ENCODE measurements at regions not wholly inside any gene's neighbourhood (a gene's known extent, or its start where the extent isn't known, plus 50 kb on each side); places are given as distances from the start of the nearest gene placed in this dataset.

DNA sequence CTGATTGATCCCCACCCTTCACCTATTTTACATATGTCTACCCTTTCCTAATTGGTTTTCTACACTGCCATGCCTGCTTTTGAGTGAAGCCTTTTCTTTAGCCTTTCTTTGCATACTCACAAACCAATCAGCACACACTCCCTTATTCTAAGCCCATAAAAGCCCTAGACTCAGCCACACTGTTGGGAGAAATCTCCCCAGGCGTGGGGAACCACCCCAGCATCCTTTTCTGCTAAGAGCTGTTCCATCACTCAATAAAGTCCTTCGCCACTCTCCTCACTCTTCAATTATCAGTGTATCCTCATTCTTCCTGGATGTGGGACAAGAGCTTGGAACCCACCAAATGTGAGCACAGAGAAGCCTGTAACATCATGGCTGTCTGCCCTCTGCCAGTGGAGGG lies 343.6 kb downstream of the SLITRK1 start:
- intact Hi-C loops (cut with DNase I): no loop called here
- Histone ChIP-seq H3K9ac (ENCODE audit: low read depth in 2 of 2, low read length in 2 of 2) (no peak overlapping the region), H3K27me3 (no peaks in the 10 kb centered on the region), H3K9me3 (no peaks in the 10 kb centered on the region), H3K4me1 (no peaks in the 10 kb centered on the region), H3K27ac (no peak overlapping the region), H3K36me3 (no peaks in the 10 kb centered on the region), H3K4me3 (no peak overlapping the region)
- TF ChIP-seq, protein P1, sequence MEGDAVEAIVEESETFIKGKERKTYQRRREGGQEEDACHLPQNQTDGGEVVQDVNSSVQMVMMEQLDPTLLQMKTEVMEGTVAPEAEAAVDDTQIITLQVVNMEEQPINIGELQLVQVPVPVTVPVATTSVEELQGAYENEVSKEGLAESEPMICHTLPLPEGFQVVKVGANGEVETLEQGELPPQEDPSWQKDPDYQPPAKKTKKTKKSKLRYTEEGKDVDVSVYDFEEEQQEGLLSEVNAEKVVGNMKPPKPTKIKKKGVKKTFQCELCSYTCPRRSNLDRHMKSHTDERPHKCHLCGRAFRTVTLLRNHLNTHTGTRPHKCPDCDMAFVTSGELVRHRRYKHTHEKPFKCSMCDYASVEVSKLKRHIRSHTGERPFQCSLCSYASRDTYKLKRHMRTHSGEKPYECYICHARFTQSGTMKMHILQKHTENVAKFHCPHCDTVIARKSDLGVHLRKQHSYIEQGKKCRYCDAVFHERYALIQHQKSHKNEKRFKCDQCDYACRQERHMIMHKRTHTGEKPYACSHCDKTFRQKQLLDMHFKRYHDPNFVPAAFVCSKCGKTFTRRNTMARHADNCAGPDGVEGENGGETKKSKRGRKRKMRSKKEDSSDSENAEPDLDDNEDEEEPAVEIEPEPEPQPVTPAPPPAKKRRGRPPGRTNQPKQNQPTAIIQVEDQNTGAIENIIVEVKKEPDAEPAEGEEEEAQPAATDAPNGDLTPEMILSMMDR (IDR thresholded peaks at IDR 0.05): no peak
- no peak for DNase-seq

DNA sequence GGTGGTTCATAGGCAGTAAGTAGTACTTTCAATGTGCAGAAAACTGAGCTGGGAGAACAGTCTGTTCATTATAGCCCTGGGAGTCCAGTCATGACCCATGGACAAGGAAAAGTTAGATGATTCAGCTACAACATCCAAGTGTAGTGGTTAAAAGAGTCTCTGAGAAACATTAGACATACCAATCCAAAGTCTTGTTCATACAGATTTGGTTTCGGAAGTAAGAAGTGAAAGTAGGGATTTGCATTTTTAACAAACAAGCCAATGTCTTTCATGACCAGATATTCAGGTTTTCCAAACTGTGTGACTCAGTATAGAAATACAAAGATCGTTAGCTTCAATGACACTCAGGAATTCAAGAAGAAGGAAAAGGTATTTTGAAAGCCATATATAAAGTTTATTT lies 345.3 kb downstream of the SLITRK1 start:
- no peak overlapping the region for H3K27ac ChIP-seq
- H3K9ac ChIP-seq (ENCODE audit: low read depth in 2 of 2, low read length in 2 of 2): no peak overlapping the region
- H3K27me3 ChIP-seq: no peaks in the 10 kb centered on the region
- DNase-seq: no peak
- intact Hi-C loops (cut with DNase I): no loop called here
- TF ChIP-seq, protein P1 (IDR thresholded peaks at IDR 0.05): no peak
- H3K36me3 ChIP-seq: no peaks in the 10 kb centered on the region
- H3K9me3 ChIP-seq: no peaks in the 10 kb centered on the region
- no peak overlapping the region for H3K4me3 ChIP-seq
- H3K4me1 ChIP-seq: no peaks in the 10 kb centered on the region

DNA sequence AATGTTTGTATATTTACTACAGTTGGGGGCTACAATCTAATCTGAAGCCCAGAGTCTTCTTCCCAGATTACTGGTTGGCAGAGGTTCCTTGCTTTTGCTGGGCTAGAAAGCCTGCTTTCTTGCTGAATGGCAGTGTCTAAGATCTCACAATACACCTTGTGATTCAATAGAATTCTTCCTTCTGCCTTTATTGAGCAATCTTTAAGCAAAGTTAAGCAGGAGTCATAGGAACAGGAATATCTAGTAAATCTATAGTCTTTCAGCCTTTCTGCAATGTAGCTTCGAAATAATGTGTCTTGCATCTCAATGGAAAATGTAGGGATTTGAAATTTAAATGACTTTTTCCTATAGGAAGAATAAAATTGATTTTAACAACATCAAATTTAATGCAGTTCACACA lies 346.1 kb downstream of the SLITRK1 start:
- no peaks in the 10 kb centered on the region for H3K27me3 ChIP-seq
- intact Hi-C loops (cut with DNase I): no loop called here
- no peaks in the 10 kb centered on the region for H3K4me1 ChIP-seq
- no peaks in the 10 kb centered on the region for H3K9me3 ChIP-seq
- TF ChIP-seq, protein P1 (IDR thresholded peaks at IDR 0.05): no peak
- DNase-seq: no peak
- no peak overlapping the region for H3K27ac ChIP-seq
- no peak overlapping the region for H3K9ac ChIP-seq (ENCODE audit: low read depth in 2 of 2, low read length in 2 of 2)
- no peak overlapping the region for H3K4me3 ChIP-seq
- H3K36me3 ChIP-seq: no peaks in the 10 kb centered on the region

DNA sequence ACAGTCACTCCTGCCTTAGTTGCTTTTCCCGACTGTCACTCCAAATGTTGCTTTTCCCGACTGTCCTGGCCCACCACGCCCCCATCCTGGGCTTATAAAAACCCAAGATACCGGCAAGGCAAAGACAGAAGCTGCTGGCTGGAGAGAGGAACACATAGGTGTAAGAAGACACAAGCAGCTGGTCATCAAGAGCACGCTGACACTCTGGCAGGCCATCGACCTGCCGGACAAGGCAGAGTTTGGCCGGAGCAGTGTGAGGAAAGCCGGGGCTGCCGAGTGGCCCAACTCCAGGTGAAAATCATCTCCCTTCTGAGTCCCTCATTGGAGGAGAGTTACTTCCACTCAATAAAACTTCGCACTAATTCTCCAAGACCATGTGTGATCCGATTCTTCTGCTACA lies 349.5 kb downstream of the SLITRK1 start:
- Histone ChIP-seq H3K4me3 (no peak overlapping the region), H3K9ac (ENCODE audit: low read depth in 2 of 2, low read length in 2 of 2) (no peak overlapping the region), H3K36me3 (no peaks in the 10 kb centered on the region), H3K27me3 (no peaks in the 10 kb centered on the region), H3K9me3 (no peaks in the 10 kb centered on the region), H3K4me1 (no peaks in the 10 kb centered on the region), H3K27ac (no peak overlapping the region)
- TF ChIP-seq, protein P1 (IDR thresholded peaks at IDR 0.05): no peak
- intact Hi-C loops (cut with DNase I): no loop called here
- no peak for DNase-seq

DNA sequence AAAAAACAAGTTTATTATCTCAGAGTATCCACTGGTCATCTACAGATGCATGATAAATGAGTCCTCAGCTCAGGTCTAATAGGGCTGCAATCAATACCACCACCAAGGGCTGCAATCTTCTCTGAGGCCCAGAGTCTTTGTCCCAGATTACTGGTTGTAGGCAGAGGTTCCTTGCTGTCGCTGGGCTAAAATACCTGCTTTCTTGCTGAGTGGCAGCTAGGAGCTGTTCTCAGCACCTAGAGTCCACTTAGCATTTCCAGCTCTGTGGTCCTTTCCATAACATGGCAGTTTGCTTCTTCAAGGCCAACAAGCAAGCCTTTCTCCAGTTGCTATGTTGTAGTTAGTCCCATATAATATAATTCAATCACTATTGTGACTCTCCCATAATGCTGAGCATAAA lies 351.3 kb downstream of the SLITRK1 start:
- Histone ChIP-seq H3K9me3 (no peaks in the 10 kb centered on the region), H3K9ac (ENCODE audit: low read depth in 2 of 2, low read length in 2 of 2) (no peak overlapping the region), H3K4me1 (no peaks in the 10 kb centered on the region), H3K27me3 (no peaks in the 10 kb centered on the region), H3K4me3 (no peak overlapping the region), H3K36me3 (no peaks in the 10 kb centered on the region), H3K27ac (no peak overlapping the region)
- TF ChIP-seq, protein P1 (IDR thresholded peaks at IDR 0.05): no peak
- DNase-seq: no peak
- intact Hi-C loops (cut with DNase I): no loop called here

DNA sequence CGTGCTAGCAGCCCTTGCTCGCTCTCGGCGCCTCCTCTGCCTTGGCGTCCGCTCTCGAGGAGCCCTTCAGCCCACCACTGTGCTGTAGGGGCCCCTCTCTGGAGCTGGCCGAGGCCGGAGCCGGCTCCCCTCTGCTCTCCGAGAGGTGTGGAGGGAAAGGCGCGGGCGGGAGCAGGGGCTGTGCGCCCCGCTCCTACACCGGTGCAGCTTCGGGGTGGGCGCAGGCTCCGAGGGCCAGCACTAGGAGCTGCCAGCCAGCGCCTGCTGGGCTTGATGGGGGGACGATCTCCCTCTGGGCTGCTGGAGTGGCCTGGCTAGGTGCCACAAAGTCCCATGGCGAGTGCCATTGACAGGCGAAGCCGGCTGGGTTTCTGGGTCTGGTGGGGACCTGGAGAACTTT lies 365.5 kb downstream of the SLITRK1 start:
- TF ChIP-seq, protein P1 (IDR thresholded peaks at IDR 0.05): no peak

More for the DNA sequence above, 365.5 kb downstream of the SLITRK1 start:
- Histone ChIP-seq H3K9ac (ENCODE audit: low read depth in 2 of 2, low read length in 2 of 2) (no peak overlapping the region), H3K4me1 (no peaks in the 10 kb centered on the region), H3K9me3 (peaks cover 3% of the 10 kb centered on the region), H3K36me3 (no peaks in the 10 kb centered on the region), H3K4me3 (no peak overlapping the region), H3K27me3 (no peaks in the 10 kb centered on the region), H3K27ac (no peak overlapping the region)
- no peak for DNase-seq
- intact Hi-C loops (cut with DNase I): no loop called here

Data from colonic mucosa (tissue), 4 donors.